T-helper 22 cell (primary cell): ENCODE measurements at regions not wholly inside any gene's neighbourhood (a gene's known extent, or its start where the extent isn't known, plus 50 kb on each side); places are given as distances from the start of the nearest gene placed in this dataset.

Experiments
- DNase-seq: peaks from one replicate; pipeline ENCODE4 v3.0.0-alpha.2; 2020; ENCODE audit warnings: low read depth

DNA sequence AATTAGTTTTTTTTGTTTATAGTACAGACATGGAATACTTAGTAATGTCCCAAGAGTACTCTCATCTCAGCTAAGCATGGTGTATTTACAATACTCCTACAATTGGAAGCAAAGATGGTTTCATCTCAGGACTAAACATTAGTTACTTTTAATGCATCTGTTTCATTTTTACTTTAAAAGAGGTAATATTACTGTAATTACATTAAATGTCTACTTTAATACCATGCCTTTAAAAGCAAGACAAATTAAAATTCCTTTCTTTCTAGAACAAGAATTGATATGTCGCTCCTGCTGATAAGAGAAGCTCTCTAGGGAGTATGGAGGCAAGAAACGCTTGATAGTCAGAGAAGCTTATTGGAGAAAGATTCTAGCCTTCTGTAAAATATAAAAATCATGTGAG lies 284.9 kb upstream of the ADAMTS5 start:
- DNase-seq: no peak

GRCh38 chr21:27250366-27250765 lies 283.5 kb upstream of the ADAMTS5 start:
- no peak for DNase-seq

DNA sequence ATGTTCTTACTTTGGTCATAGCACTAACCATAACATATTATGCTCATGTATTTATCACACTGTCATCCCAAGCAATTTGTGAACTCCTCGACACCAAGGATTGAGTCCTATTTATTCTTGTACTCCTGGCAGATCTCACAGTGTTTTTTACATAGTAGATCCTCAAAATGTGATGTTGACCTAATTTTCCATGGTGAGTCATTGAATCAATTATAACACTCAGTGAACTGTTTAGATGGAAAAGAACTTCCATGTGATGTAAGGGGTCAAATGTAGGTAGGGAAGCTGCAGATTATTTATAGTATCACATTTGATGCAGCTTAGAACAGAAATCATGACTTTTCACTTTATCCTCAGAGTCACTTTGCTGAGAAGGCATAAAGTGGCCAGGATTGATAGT lies 281.9 kb upstream of the ADAMTS5 start:
- DNase-seq: no peak

GRCh38 chr21:27246741-27247140 lies 279.9 kb upstream of the ADAMTS5 start:
- DNase-seq: no peak

GRCh38 chr21:27244776-27245175 lies 277.9 kb upstream of the ADAMTS5 start:
- DNase-seq: no peak

GRCh38 chr21:27244352-27244751 lies 277.5 kb upstream of the ADAMTS5 start:
- DNase-seq: no peak

DNA sequence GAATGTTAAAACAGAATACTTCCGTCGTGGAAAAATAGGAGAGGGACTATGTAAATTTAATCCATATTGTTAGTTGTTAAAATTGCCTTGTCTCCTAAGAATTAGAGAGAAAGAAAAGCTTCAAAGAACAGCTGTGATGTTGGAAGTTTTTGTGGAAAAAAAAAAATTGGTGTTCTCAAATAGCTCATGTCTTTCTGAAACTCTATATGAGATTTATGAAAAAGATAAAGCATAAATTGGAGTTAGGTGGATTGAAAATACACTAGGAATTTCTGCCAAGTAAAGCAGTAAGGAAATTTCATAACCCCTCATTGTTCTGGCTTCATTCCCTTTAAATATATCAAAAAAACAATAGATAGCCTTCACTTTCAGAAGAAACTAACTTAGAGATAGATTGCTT lies 274.0 kb upstream of the ADAMTS5 start:
- no peak for DNase-seq

DNA sequence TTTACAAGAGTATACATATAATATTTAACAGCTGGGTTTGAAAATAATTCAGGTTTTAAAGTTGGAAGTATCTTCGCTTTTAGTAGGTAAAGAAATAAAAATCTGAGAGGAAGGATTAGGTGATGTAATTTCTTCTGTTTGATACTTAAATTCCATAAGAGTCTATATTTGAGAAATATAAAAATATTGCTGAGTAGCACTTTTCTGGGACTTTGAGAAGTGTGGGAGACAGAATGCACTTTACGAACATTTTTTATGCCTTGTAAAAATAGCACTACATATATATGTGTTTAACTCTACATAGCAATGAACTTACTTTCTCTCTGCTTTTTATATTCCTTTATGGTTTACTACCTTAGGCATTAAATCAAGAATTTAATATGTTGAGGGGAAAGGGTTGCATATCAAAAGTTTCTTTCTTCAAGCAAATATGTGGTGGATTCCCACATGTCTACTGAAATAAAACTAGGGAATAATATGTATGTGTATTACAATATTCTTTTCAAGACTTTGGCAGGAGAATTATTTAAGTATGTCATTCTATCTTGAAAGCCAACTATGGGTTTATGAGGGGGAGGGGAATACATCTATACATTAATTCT lies 266.7 kb upstream of the ADAMTS5 start:
- DNase-seq: no peak

DNA sequence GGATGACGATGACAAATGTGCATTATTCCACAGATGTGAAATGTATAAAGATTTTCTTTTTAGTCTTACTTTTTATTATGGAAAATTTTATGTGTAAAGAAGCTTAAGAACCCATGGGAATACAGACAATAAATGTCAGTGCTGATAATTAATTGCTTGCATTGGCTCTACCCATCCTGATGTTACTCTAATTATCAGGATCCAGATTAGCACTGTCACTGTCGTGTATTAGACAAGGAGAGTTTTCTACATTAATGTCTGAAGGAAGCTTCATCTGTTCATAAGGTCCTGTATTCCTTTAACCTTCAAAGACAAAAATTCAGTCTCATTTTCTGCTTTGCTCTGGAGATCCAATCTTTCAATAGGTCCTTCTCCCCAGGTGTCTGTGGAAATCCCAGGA lies 259.1 kb upstream of the ADAMTS5 start:
- no peak for DNase-seq

GRCh38 chr21:27225151-27225550 lies 258.3 kb upstream of the ADAMTS5 start:
- no peak for DNase-seq

GRCh38 chr21:27224169-27224568 lies 257.3 kb upstream of the ADAMTS5 start:
- DNase-seq: no peak

GRCh38 chr21:27221077-27221476 lies 254.2 kb upstream of the ADAMTS5 start:
- DNase-seq: no peak

DNA sequence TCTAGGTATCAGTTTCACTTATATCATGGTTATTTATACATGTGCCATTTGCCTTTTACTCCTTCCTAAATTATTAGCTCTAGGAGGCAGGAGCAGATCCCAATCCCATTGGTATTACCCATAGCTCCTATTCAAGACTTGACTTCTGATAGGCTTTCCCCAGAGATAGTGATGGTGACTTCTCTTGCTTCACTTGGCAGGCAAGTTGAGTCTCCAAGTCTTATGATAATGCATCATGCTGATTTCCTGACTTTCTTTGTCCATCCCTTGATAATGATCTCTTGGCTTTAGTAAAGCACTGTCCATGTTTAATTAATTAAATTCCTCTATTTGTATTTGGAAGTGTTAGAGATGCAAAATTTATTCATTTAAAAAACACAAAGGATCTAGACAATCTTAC lies 253.5 kb upstream of the ADAMTS5 start:
- no peak for DNase-seq

GRCh38 chr21:27219068-27219467 lies 252.2 kb upstream of the ADAMTS5 start:
- DNase-seq: no peak

DNA sequence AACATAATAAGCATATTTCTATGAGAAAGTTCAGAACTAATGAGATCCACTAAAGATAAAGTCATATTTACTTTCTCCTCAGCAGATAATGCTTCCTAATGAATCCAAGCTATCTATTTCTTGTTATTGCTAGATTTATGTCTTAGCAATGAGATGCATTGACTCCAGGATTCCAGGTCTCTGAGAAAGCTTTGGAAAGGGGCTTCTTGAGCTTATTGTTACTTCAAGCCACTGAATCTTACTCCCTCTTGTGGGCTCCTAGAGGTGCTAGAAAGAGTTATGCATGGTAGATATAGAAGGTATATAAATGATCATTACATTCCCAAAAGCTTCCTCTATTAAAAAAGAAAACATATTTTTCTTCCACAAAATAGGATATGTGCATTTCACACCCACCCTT lies 246.4 kb upstream of the ADAMTS5 start:
- no peak for DNase-seq

GRCh38 chr21:27212441-27212840 lies 245.6 kb upstream of the ADAMTS5 start:
- DNase-seq: no peak

DNA sequence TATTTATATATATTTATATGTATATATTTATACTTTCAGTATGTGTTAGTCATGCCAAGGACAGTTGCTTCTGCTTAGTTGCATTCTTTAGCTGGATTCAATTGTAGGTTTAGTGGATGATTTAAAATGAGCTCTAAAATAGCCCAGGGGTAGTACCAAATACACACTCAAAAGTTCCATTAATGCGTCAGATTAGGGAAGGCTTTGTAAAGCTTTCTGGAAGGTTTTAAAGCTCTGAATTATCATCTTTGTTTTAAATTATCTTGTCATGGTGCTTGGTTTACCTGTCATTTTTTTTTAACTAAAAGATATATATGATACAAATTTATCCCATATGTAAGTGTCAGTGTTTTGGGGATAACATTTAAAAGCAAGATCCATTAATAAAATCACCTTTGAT lies 242.7 kb upstream of the ADAMTS5 start:
- DNase-seq: no peak

DNA sequence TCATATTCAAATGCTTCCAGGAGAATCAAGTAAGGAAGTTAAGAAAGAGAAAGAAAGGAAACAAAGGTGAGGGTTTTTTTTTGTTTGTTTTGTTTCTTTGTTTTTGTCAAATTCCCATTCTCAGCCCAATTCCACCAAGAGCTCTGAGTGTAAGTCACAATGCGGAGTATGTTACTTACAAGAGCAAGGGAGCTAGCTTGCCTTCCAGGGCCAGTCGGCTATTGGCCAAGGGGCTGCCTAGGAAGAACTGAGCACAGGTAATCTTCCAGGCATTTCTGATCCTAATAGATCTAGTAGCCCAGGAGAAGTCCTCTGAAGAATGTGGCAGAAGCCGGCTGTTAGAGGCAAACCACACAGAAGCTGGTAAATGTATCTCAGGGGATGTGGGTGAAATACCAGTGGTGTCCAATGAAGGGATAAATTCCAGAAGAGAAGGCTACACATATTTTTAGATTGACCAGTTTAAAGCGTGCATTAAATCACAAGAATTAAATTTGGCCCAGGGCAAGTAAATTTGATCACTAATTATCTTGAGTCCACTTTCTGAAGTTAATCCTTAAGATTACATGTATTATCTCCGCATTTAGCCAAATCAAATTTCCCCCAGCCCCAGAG lies 239.6 kb upstream of the ADAMTS5 start:
- no peak for DNase-seq

- DNase-seq: no peak
Measured at GRCh38 chr21:27202301-27202700, 235.4 kb upstream of the ADAMTS5 start.

GRCh38 chr21:27201197-27201596 lies 234.3 kb upstream of the ADAMTS5 start:
- no peak for DNase-seq

GRCh38 chr21:27196651-27197050 lies 229.8 kb upstream of the ADAMTS5 start:
- no peak for DNase-seq

GRCh38 chr21:27192281-27192949 lies 225.5 kb upstream of the ADAMTS5 start:
- no peak for DNase-seq

GRCh38 chr21:27190601-27191000 lies 223.7 kb upstream of the ADAMTS5 start:
- DNase-seq: no peak

GRCh38 chr21:27189870-27190269 lies 223.0 kb upstream of the ADAMTS5 start:
- no peak for DNase-seq
